GM10248 (cell line): ENCODE measurements at regions not wholly inside any gene's neighbourhood (a gene's known extent, or its start where the extent isn't known, plus 50 kb on each side); places are given as distances from the start of the nearest gene placed in this dataset.

Experiments used
- CTCF ChIA-PET: fragments of 300-600 bp; sonication (Branson Sonifier 250); formaldehyde crosslinking; extraction: SDS; loops from one replicate; lab custom pipeline; 2021; ENCODE audit warnings: antibody characterized with exemption; lab: Yijun Ruan, JAX
- POLR2A ChIA-PET: fragments of 350-650 bp; sonication (Branson Sonifier 250); formaldehyde crosslinking; extraction: SDS; loops from one replicate; lab custom pipeline; 2020; ENCODE audit warnings: antibody characterized with exemption; lab: Yijun Ruan, JAX
- DNase-seq: peaks from one replicate; pipeline ENCODE4 v3.0.0; 2012; ENCODE audit errors: extremely low spot score
- TF ChIP-seq, protein P1 (sequence below): IDR thresholded peaks from 2 replicates; pipeline ENCODE4 v1.5.1; 2012; ENCODE audit warnings: mild to moderate bottlenecking, low read depth; ENCODE audit errors: extremely low read depth, missing control alignments, control extremely low read depth

DNA sequence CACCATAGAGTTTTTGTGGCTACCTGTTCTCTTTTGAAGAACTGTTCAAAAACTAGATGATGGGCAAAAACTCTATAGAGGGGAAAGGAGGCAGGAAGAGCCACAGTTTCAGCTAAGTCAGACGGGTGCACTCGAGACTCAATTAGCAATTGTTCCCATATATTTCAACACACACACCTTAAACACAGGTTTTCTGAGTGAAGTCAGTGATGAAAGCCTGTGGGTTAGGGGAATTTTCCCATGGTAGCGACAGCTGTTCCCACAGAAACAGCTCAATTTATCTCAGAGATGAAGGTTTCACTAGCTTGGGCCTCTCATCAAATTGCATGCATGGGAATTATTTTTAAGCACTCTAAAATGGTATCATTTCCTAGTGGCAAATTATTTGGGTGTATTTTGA, 143.4 kb downstream of the ZIC5 start:
- peak; percentile 25 for DNase-seq
- ChIA-PET CTCF (no interaction called here), POLR2A (no interaction called here)

DNA sequence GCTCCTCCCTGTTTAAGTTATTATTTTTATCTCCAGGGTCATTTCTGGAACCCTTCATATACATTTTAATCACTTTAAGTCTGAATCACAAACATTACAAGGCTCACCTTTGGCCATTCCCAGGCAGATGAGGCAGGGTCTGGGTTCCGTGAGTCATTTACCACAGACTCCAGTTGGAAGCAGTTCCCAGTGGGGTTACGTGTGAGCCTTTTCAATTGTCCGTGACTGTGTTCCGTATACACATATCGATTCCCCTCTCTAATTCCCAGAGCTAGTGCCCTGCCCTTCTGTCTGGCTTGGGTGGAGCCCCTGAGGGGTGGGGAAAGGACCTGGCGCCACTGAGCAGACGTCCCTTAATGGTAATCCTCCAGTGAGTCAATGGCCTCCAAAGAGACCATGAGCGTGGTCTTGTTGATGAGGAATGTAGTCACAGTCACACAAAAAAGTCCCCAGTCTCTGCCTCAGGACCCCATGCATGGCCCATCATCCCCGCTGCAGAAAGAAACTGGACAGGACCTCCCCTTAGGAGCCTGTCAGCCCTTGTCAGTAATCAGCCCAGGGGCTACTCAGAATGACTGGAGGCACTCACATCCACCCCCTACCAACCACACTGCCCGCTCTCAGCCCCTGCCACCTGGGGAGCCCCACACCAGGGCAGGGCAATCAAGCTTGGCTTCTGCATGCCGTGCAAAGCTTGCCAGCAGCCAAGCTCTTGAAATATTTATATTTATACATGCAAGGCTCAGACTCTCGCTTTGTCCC, 144.4 kb downstream of the ZIC5 start:
- TF ChIP-seq, protein P1, sequence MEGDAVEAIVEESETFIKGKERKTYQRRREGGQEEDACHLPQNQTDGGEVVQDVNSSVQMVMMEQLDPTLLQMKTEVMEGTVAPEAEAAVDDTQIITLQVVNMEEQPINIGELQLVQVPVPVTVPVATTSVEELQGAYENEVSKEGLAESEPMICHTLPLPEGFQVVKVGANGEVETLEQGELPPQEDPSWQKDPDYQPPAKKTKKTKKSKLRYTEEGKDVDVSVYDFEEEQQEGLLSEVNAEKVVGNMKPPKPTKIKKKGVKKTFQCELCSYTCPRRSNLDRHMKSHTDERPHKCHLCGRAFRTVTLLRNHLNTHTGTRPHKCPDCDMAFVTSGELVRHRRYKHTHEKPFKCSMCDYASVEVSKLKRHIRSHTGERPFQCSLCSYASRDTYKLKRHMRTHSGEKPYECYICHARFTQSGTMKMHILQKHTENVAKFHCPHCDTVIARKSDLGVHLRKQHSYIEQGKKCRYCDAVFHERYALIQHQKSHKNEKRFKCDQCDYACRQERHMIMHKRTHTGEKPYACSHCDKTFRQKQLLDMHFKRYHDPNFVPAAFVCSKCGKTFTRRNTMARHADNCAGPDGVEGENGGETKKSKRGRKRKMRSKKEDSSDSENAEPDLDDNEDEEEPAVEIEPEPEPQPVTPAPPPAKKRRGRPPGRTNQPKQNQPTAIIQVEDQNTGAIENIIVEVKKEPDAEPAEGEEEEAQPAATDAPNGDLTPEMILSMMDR = no peak
- CTCF ChIA-PET = no interaction called here
- POLR2A ChIA-PET = no interaction called here
- no peak for DNase-seq

More for the DNA sequence above, 143.4 kb downstream of the ZIC5 start:
- TF ChIP-seq, protein P1 = no peak

DNA sequence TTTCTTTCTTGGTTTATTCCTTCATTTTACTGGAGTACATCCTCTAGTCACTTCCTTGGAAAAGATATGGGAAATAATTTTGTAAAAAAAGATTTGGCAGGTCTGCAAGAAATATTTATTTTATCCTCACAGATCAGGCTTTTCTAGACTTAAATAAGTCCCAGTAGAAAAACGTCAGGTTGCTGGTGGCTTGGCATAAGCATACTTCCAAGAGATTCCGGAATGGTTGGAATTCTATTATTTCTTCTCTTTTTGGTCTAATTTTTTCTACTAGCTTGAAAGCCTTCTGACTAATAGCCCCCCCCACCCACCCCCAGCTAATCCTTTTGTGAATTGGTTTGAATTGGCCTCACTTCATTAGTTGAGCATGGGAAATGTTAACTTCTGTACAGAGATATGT, 147.6 kb downstream of the ZIC5 start:
- TF ChIP-seq, protein P1 = no peak
- ChIA-PET POLR2A (no interaction called here), CTCF (interaction anchor here (1.2 kb wide), 1 partner anchor 14 kb away, joined by 5 read pairs; no protein-coding TSS in a partner anchor)
- DNase-seq = no peak

DNA sequence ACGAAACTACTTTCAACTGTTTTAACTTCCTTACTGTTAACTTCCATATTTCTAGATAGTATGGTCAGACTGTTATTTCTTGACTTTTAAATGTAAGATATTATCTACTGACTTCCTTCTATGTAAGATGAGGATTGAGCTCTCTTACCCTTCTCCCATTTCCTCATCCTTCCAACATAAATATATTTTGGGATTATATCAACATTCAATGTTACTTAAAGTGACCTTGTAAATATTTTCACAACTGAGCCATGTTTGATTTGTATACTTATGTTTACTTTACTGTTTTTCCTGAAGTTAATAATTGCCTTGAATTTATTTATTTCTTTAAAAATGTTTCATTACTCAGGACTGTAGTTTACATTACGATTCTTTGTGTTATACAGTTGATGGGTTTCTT, 148.7 kb downstream of the ZIC5 start:
- TF ChIP-seq, protein P1 = no peak
- ChIA-PET POLR2A (no interaction called here), CTCF (interaction anchor here (0.8 to 1.2 kb wide), 2 partner anchors 13 to 15 kb away, joined by 5 read pairs; no protein-coding TSS in a partner anchor)
- DNase-seq = no peak

DNA sequence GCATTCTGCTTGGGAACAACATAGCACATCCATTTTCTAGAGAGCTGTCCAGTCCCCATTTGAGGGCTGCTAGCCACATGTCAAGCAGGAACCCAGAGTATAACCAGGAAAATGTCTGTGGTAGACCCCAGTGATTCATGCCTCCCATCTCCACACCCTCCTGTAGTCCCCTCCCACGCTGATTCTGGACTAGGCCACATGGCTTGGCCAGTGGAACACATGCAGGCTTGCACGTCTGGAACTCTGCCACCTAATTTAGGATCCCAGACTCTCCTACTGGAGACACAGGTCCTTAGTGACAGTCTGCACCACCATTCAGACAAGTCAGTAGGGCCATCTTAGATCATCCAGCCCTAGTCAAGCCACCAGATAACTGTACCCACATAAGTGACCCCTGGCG, 149.8 kb downstream of the ZIC5 start:
- CTCF ChIA-PET = no interaction called here
- no peak for DNase-seq
- TF ChIP-seq, protein P1 = no peak
- POLR2A ChIA-PET = no interaction called here

DNA sequence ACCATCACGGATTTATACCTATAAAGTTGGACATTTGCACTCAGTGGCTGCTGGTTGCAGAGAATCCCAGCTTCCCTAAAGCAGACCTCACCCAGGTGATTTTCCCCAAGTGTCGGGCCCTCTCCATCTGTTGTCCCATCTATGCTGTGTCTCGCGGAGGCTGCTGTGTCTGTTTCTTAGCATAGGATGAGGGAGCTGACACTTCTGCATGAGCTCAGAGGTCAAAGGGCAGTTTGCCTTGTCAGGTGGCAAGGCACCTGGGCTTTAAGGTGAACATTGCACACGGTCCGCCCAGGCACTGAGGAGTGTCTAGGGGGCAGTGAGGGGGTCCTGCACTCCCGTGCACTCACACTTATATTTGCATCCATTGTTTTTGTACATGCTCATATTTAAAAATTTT, 151.6 kb downstream of the ZIC5 start:
- TF ChIP-seq, protein P1 = no peak
- DNase-seq = no peak
- CTCF ChIA-PET = no interaction called here
- POLR2A ChIA-PET = no interaction called here

DNA sequence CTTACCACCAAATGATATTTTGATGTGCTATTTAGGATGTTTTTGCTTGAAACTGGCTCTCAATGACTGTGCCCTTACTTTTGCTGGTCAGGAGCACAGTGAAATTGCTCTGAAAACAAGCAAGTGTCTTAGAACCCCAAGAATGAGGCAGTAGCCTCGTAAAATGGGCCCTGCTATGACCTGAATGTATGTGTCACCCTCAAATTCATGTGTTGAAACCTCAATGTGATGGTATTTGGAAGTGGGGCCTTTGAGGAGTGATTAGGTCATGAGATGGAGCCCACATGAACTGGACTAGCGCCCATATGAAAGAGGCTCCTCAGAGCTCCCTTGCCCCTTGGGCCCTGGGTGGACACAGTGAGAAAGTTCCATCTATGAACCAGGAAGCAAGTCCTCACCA, 155.2 kb downstream of the ZIC5 start:
- TF ChIP-seq, protein P1 = no peak
- DNase-seq = no peak
- ChIA-PET POLR2A (no interaction called here), CTCF (no interaction called here)
